ENCODE measurements at regions not wholly inside any gene's neighbourhood (a gene's known extent, or its start where the extent isn't known, plus 50 kb on each side); places are given as distances from the start of the nearest gene placed in this dataset.

DNA sequence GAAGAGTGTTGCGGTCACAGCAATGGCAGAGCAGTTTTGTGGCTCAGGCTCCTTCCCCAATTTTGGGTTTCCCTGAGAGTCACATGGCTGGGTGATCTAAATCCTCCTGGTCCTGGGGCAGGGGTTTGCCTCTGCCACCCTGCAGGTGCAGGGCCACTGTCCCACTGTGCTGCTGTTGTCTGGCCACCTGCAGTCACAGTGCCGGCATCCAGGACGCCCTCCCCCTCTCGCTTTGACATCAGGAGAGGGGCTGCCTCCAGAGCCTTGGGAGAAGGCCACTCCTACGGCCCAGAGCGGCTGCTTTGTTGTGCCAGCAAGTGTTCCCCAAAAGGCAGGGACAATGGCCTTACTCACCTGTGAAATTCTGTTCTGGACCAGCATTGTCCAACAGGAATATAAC is 449.0 kb downstream of the QKI start:
- DNase-seq, result peak; percentile 36
- Histone ChIP-seq H2BK5ac (ENCODE audit: insufficient read length, low read length) (no peak overlapping the region), H2BK20ac (ENCODE audit: low read depth, low read length, poor library complexity, severe bottlenecking) (no peak overlapping the region), H3K23ac (ENCODE audit: insufficient read length, low read depth, low read length) (no peak overlapping the region), H4K91ac (ENCODE audit: insufficient read length, low read depth, low read length) (no peak overlapping the region), H3K23me2 (ENCODE audit: insufficient read length, low read depth, low read length, poor library complexity, severe bottlenecking) (no peaks in the 10 kb centered on the region), H2AK5ac (ENCODE audit: insufficient read length, low read length) (no peak overlapping the region), H4K8ac (replicated peaks; ENCODE audit: insufficient read length, low read depth, low read length) (no peak overlapping the region), H2BK120ac (ENCODE audit: low read depth, low read length, poor library complexity, severe bottlenecking) (no peak overlapping the region), H2BK12ac (ENCODE audit: insufficient read length, low read depth, low read length) (no peak overlapping the region), H3K4ac (ENCODE audit: low read depth, low read length) (no peak overlapping the region), H3K79me2 (ENCODE audit: insufficient read depth, low read length) (no peaks in the 10 kb centered on the region), H3K4me2 (ENCODE audit: insufficient read depth, insufficient read length, low read length) (no peak overlapping the region), H3K14ac (ENCODE audit: insufficient read depth, low read length) (no peak overlapping the region), H4K20me1 (ENCODE audit: control insufficient read depth, insufficient read depth, insufficient read length) (no peaks in the 10 kb centered on the region), H3K9ac (ENCODE audit: extremely low read depth, insufficient read length, low read length) (no peak overlapping the region), H3K18ac (ENCODE audit: insufficient read length, low read depth, low read length) (no peak overlapping the region), H2AFZ (ENCODE audit: low read length) (no peak overlapping the region), H3K27me3 (ENCODE audit: insufficient read depth, low read length) (no peaks in the 10 kb centered on the region), H3K9me3 (ENCODE audit: control insufficient read depth, low read depth, low read length) (no peaks in the 10 kb centered on the region), H3K27ac (ENCODE audit: insufficient read length, low read depth, low read length) (no peak overlapping the region), H3K4me1 (ENCODE audit: insufficient read depth, low read length) (no peaks in the 10 kb centered on the region; the same call in 1 of the 2 replicates), H2BK15ac (ENCODE audit: low read depth, low read length) (no peak overlapping the region), H3K79me1 (ENCODE audit: insufficient read depth, low read depth, low read length, poor library complexity, severe bottlenecking) (no peaks in the 10 kb centered on the region), H4K5ac (ENCODE audit: insufficient read length, low read depth, low read length) (no peak overlapping the region), H3K56ac (ENCODE audit: insufficient read length, low read depth, low read length) (no peak overlapping the region), H3T11ph (ENCODE audit: low read length) (no peak overlapping the region)
- WGBS (ENCODE audit: extremely low coverage, insufficient read length, low lambda C conversion rate), result no CpG with 5 or more reads among the region's 6 CpGs
- Mint-ChIP-seq H3K9me3 (no peaks in the 10 kb centered on the region; a peak in 1 of 5 replicates), H3K27me3 (ENCODE audit: low read depth) (peaks cover 2% of the 10 kb centered on the region; the same call in 1 of the 2 replicates), H3K27ac (no peak overlapping the region), H3K4me3 (no peak overlapping the region), H3K36me3 (ENCODE audit: insufficient read depth in 1 of 3, low read depth in 3 of 3) (no peaks in the 10 kb centered on the region; a peak in 1 of 7 replicates), H3K4me1 (peaks cover 27 to 32% of the 10 kb centered on the region in 2 experiments)
- TF ChIP-seq, protein P1, sequence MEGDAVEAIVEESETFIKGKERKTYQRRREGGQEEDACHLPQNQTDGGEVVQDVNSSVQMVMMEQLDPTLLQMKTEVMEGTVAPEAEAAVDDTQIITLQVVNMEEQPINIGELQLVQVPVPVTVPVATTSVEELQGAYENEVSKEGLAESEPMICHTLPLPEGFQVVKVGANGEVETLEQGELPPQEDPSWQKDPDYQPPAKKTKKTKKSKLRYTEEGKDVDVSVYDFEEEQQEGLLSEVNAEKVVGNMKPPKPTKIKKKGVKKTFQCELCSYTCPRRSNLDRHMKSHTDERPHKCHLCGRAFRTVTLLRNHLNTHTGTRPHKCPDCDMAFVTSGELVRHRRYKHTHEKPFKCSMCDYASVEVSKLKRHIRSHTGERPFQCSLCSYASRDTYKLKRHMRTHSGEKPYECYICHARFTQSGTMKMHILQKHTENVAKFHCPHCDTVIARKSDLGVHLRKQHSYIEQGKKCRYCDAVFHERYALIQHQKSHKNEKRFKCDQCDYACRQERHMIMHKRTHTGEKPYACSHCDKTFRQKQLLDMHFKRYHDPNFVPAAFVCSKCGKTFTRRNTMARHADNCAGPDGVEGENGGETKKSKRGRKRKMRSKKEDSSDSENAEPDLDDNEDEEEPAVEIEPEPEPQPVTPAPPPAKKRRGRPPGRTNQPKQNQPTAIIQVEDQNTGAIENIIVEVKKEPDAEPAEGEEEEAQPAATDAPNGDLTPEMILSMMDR (conservative IDR thresholded peaks at IDR 0.05), result no peak

Data from H9 (cell line).